ENCODE measurements at regions not wholly inside any gene's neighbourhood (a gene's known extent, or its start where the extent isn't known, plus 50 kb on each side); places are given as distances from the start of the nearest gene placed in this dataset.
A peak's percentile ranks its signal among the peaks of the same experiment; 100 is the strongest.

DNA sequence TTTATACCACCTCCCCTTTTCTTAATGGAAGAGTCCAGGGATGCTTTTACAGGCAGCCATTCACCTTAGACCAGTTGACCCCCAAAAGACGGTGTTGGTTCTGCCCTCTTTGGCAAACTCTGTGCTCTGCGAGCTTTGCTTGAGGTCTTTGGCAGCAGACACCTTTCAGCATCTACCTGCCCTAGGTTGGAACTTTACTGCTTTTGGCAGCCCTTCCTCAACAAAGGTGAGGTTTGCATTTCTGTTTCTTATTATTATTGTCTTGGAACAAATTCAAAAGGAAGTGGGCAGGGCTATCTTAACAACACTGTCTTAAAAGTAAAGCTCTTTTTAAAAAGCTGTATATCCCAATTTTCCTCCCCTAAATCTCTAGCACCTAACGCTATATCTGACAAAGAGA lies 136.4 kb upstream of the SLC14A2 start:
- no peak for FAIRE-seq
- Mint-ChIP-seq H3K27ac (ENCODE audit: unreplicated experiment) (no peak overlapping the region), H3K4me1 (ENCODE audit: low read depth, unreplicated experiment) (no peaks in the 10 kb centered on the region), H3K9me3 (ENCODE audit: unreplicated experiment) (no peaks in the 10 kb centered on the region), H3K4me3 (ENCODE audit: unreplicated experiment) (no peak overlapping the region), H3K27me3 (ENCODE audit: low read depth, unreplicated experiment) (peaks cover 6% of the 10 kb centered on the region), H3K36me3 (ENCODE audit: low read depth, unreplicated experiment) (no peaks in the 10 kb centered on the region)
- DNase-seq (ENCODE audit: low read depth), result no peak
- Histone ChIP-seq H3K4me1 (ENCODE audit: insufficient read depth, low read length) (peaks cover 4% of the 10 kb centered on the region), H3K27me3 (ENCODE audit: insufficient read depth, low read length) (no peaks in the 10 kb centered on the region), H3K9me3 (ENCODE audit: insufficient read depth, low read depth, low read length) (no peaks in the 10 kb centered on the region), H3K4me3 (ENCODE audit: insufficient read depth, low read depth, low read length) (no peak overlapping the region), H3K27ac (ENCODE audit: low read depth, low read length) (no peak overlapping the region), H3K4me2 (ENCODE audit: low read length) (no peak overlapping the region), H3K9ac (ENCODE audit: low read length) (no peak overlapping the region), H4K20me1 (ENCODE audit: insufficient read depth, low read length) (no peaks in the 10 kb centered on the region), H2AFZ (ENCODE audit: low read depth, low read length) (no peak overlapping the region), H3K36me3 (ENCODE audit: insufficient read depth, low read length) (no peaks in the 10 kb centered on the region), H3K79me2 (ENCODE audit: insufficient read depth, low read length) (no peaks in the 10 kb centered on the region)
- TF ChIP-seq EZH2 (IDR thresholded peaks at IDR 0.05; ENCODE audit: insufficient read depth, low read length), result no peak
- TF ChIP-seq, protein P1, sequence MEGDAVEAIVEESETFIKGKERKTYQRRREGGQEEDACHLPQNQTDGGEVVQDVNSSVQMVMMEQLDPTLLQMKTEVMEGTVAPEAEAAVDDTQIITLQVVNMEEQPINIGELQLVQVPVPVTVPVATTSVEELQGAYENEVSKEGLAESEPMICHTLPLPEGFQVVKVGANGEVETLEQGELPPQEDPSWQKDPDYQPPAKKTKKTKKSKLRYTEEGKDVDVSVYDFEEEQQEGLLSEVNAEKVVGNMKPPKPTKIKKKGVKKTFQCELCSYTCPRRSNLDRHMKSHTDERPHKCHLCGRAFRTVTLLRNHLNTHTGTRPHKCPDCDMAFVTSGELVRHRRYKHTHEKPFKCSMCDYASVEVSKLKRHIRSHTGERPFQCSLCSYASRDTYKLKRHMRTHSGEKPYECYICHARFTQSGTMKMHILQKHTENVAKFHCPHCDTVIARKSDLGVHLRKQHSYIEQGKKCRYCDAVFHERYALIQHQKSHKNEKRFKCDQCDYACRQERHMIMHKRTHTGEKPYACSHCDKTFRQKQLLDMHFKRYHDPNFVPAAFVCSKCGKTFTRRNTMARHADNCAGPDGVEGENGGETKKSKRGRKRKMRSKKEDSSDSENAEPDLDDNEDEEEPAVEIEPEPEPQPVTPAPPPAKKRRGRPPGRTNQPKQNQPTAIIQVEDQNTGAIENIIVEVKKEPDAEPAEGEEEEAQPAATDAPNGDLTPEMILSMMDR (IDR thresholded peaks at IDR 0.05; ENCODE audit: insufficient read depth, low read depth, low read length), result no peak

DNA sequence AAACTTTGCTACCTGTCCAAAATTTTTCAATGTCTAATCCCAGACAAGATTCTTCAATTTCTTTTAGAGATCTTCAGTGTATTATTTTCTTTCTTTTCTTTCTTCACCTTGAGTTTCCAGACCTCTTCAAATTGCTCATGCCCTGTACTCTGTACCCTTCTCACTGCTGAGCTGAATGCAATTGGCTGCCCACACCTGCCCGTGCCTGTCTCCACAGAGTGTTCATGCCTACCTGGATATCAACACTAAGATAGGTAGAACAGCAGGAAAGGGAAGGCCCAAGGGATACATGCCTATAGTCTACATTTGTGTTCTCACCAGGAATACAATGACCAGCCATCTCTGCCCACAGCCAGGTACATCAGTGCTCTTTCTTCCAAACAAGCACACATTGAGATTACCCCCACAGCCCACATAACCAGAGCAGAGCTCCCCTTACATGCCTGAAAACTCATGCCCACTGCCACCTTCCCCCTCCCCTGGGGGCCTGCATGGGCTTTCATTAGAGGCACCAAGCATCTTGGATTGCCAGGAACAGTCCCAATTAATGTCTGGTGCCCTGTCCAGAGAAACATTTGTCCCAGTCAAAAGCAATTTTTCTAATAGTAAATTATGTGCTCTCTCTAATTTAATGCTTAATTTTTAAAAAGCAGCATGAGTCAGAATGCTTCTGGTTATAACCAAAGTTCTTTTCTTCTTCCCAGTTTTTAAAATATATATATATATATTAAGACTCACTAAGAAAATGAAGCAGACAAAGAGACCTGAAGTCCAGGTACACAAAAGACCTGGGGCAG lies 134.9 kb upstream of the SLC14A2 start:
- DNase-seq (ENCODE audit: low read depth) (no peak), FAIRE-seq (no peak)
- H3K9ac ChIP-seq (ENCODE audit: low read length), result no peak overlapping the region
- no peaks in the 10 kb centered on the region for H3K27me3 ChIP-seq (ENCODE audit: insufficient read depth, low read length)
- H2AFZ ChIP-seq (ENCODE audit: low read depth, low read length), result no peak overlapping the region
- H3K79me2 ChIP-seq (ENCODE audit: insufficient read depth, low read length), result no peaks in the 10 kb centered on the region
- no peak overlapping the region for H3K27ac Mint-ChIP-seq (ENCODE audit: unreplicated experiment)
- H3K4me3 ChIP-seq (ENCODE audit: insufficient read depth, low read depth, low read length), result no peak overlapping the region
- H3K27me3 Mint-ChIP-seq (ENCODE audit: low read depth, unreplicated experiment), result peaks cover 6% of the 10 kb centered on the region
- H3K4me1 ChIP-seq (ENCODE audit: insufficient read depth, low read length), result peaks cover 4% of the 10 kb centered on the region
- H3K9me3 ChIP-seq (ENCODE audit: insufficient read depth, low read depth, low read length), result no peaks in the 10 kb centered on the region
- no peak overlapping the region for H3K27ac ChIP-seq (ENCODE audit: low read depth, low read length)
- H3K9me3 Mint-ChIP-seq (ENCODE audit: unreplicated experiment), result no peaks in the 10 kb centered on the region
- no peaks in the 10 kb centered on the region for H3K36me3 Mint-ChIP-seq (ENCODE audit: low read depth, unreplicated experiment)
- no peaks in the 10 kb centered on the region for H4K20me1 ChIP-seq (ENCODE audit: insufficient read depth, low read length)
- H3K4me2 ChIP-seq (ENCODE audit: low read length), result no peak overlapping the region
- no peaks in the 10 kb centered on the region for H3K4me1 Mint-ChIP-seq (ENCODE audit: low read depth, unreplicated experiment)
- TF ChIP-seq, protein P1 (IDR thresholded peaks at IDR 0.05; ENCODE audit: insufficient read depth, low read depth, low read length), result no peak
- TF ChIP-seq EZH2 (IDR thresholded peaks at IDR 0.05; ENCODE audit: insufficient read depth, low read length), result no peak
- no peak overlapping the region for H3K4me3 Mint-ChIP-seq (ENCODE audit: unreplicated experiment)
- H3K36me3 ChIP-seq (ENCODE audit: insufficient read depth, low read length), result no peaks in the 10 kb centered on the region

DNA sequence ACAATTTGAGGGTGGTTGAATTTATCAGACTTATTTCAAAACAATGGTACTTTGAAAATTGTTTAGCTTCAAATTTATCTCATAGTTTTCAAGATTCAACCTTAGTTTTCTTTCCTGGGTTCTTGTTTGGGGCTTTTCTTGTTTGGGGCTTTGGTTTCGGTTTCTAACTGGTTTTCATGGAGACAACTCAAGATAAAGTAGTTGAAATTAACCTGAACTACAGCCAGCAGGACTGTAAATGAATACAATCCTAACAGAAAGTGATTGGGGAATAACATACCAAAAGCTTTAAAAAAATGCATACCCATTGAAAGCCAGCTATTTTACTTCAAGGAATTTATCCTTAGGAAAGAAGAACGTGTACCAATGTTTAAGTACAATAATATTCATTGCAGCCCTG lies 133.5 kb upstream of the SLC14A2 start:
- Histone ChIP-seq H3K9me3 (ENCODE audit: insufficient read depth, low read depth, low read length) (no peaks in the 10 kb centered on the region), H4K20me1 (ENCODE audit: insufficient read depth, low read length) (no peaks in the 10 kb centered on the region), H3K79me2 (ENCODE audit: insufficient read depth, low read length) (no peaks in the 10 kb centered on the region), H3K36me3 (ENCODE audit: insufficient read depth, low read length) (no peaks in the 10 kb centered on the region), H3K4me2 (ENCODE audit: low read length) (peak overlapping the region; percentile 50), H3K9ac (ENCODE audit: low read length) (no peak overlapping the region), H3K4me3 (ENCODE audit: insufficient read depth, low read depth, low read length) (no peak overlapping the region), H3K27ac (ENCODE audit: low read depth, low read length) (no peak overlapping the region), H2AFZ (ENCODE audit: low read depth, low read length) (no peak overlapping the region), H3K4me1 (ENCODE audit: insufficient read depth, low read length) (peaks cover 4% of the 10 kb centered on the region), H3K27me3 (ENCODE audit: insufficient read depth, low read length) (peaks cover 2% of the 10 kb centered on the region)
- DNase-seq (ENCODE audit: low read depth), result peak; percentile 30
- no peak for FAIRE-seq
- no peak for TF ChIP-seq EZH2 (IDR thresholded peaks at IDR 0.05; ENCODE audit: insufficient read depth, low read length)
- TF ChIP-seq, protein P1 (IDR thresholded peaks at IDR 0.05; ENCODE audit: insufficient read depth, low read depth, low read length), result no peak
- Mint-ChIP-seq H3K36me3 (ENCODE audit: low read depth, unreplicated experiment) (no peaks in the 10 kb centered on the region), H3K4me3 (ENCODE audit: unreplicated experiment) (no peak overlapping the region), H3K27ac (ENCODE audit: unreplicated experiment) (no peak overlapping the region), H3K27me3 (ENCODE audit: low read depth, unreplicated experiment) (peaks cover 4% of the 10 kb centered on the region), H3K4me1 (ENCODE audit: low read depth, unreplicated experiment) (no peaks in the 10 kb centered on the region), H3K9me3 (ENCODE audit: unreplicated experiment) (peaks cover 2% of the 10 kb centered on the region)

Data from astrocyte (in vitro differentiated cells and primary cell).